ENCODE measurements at regions not wholly inside any gene's neighbourhood (a gene's known extent, or its start where the extent isn't known, plus 50 kb on each side); places are given as distances from the start of the nearest gene placed in this dataset.

DNA sequence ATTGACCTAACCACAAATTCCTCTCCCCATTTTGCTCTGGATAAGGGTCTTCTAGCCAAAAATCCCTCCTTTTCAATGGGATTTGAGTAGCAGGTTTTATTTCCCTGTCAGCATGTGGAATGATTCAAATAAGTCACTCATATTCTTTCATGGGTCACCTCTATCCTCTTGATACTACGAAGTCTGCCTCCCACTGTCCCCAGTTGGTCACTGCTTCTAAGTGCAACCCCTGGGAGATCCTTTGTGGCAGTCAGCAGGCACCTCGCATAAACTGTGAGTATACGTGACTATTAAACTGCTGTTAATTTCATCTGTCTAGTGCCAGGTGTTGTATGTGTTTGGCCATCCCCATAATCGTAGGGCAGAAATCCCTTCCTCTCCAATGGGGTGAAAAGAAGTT, 1667.9 kb upstream of the PCDH7 start:
- WGBS, 4 donors, result 82 to 89% (median 87%) methylated on average over 4 of the region's 4 CpGs
- ATAC-seq, result no peak
- Histone ChIP-seq H3K9me3 (no peaks in the 10 kb centered on the region), H3K27ac (no peak overlapping the region), H3K27me3 (no peaks in the 10 kb centered on the region), H3K4me1 (no peaks in the 10 kb centered on the region), H3K36me3 (no peaks in the 10 kb centered on the region), H3K4me3 (no peak overlapping the region)
- no peak for TF ChIP-seq POLR2A (IDR thresholded peaks at IDR 0.05)
- TF ChIP-seq CTCF (IDR thresholded peaks at IDR 0.05), result no peak
- intact Hi-C loops (cut with DNase I), result no loop called here
- DNase-seq, result no peak

- H3K27ac ChIP-seq, result no peak overlapping the region
- DNase-seq (no peak), ATAC-seq (no peak)
- H3K36me3 ChIP-seq, result no peaks in the 10 kb centered on the region
- TF ChIP-seq CTCF (IDR thresholded peaks at IDR 0.05) (no peak), POLR2A (IDR thresholded peaks at IDR 0.05) (no peak)
- WGBS, 4 donors, result 79 to 87% (median 84%) methylated on average over 2 of the region's 2 CpGs
- H3K27me3 ChIP-seq, result no peaks in the 10 kb centered on the region
- no peak overlapping the region for H3K4me3 ChIP-seq
- intact Hi-C loops (cut with DNase I), result no loop called here
- H3K4me1 ChIP-seq, result no peaks in the 10 kb centered on the region
- no peaks in the 10 kb centered on the region for H3K9me3 ChIP-seq
Observed at GRCh38 chr4:29058531-29058930, 1661.6 kb upstream of the PCDH7 start.

DNA sequence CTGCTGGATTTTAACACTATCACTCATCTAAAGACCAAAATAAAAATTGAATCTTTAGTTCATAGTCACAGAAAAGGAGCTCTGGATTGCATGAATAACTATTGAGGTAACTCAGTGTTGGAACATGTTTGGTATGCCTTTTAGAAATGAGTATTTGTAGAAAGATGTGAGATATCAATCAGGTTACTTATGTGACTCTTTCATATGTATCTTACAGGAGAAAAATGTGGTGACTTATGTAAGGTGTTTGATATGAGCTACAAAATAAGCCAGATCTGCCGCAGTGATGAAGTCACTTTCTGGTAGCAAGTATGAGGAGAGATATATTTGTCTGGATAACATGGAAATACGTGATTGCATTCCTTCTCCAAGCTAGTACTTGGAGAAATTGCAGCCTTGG, 1653.3 kb upstream of the PCDH7 start:
- peaks cover 0 to 33% (median 10%) of the 10 kb centered on the region in 12 donors for H3K9me3 ChIP-seq
- no peaks in the 10 kb centered on the region for H3K27me3 ChIP-seq
- H3K36me3 ChIP-seq, result no peaks in the 10 kb centered on the region
- H3K4me1 ChIP-seq, result no peaks in the 10 kb centered on the region
- DNase-seq (no peak), ATAC-seq (no peak)
- intact Hi-C loops (cut with DNase I), result no loop called here
- no peak for TF ChIP-seq CTCF (IDR thresholded peaks at IDR 0.05)
- TF ChIP-seq POLR2A (IDR thresholded peaks at IDR 0.05), result no peak
- H3K4me3 ChIP-seq, result no peak overlapping the region
- 53 to 71% (median 64%) methylated on average over 2 of the region's 2 CpGs for WGBS, 4 donors
- H3K27ac ChIP-seq, result no peak overlapping the region

DNA sequence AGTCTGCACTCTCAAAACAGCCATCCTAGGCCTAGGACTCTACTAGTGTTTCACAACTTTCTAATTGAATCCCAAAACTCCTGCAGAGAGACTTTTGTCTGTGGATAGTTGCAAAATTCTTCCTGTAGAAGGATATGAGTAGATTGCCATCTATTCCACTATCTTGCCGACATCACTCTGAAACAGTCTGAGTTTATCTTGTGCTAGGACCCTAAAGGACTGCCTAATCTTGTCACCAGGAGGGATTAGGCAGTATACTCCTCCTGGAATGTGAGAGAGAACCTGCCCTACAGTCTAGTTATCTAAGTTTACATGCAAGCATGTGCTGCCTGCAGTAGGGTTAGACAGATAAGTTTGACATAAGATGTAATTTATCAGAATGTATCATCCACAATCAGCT, 1646.6 kb upstream of the PCDH7 start:
- H3K9me3 ChIP-seq, result peaks cover 0 to 46% (median 20%) of the 10 kb centered on the region in 12 donors
- ATAC-seq (no peak), DNase-seq (no peak)
- no peak overlapping the region for H3K4me3 ChIP-seq
- no peaks in the 10 kb centered on the region for H3K36me3 ChIP-seq
- intact Hi-C loops (cut with DNase I), result no loop called here
- no peak overlapping the region for H3K27ac ChIP-seq
- 14 to 46% (median 34%) methylated on average over 1 of the region's 1 CpG for WGBS, 4 donors
- no peaks in the 10 kb centered on the region for H3K4me1 ChIP-seq
- TF ChIP-seq CTCF (IDR thresholded peaks at IDR 0.05) (no peak), POLR2A (IDR thresholded peaks at IDR 0.05) (no peak)
- H3K27me3 ChIP-seq, result no peaks in the 10 kb centered on the region

All from heart left ventricle (tissue), 16 donors.